PC-9 (cell line): ENCODE measurements at regions not wholly inside any gene's neighbourhood (a gene's known extent, or its start where the extent isn't known, plus 50 kb on each side); places are given as distances from the start of the nearest gene placed in this dataset.

Experiments
- BruUV-seq: library from RNA; stranded (reverse); fragments of 400-500 nt; replicated peaks from 2 replicates; lab custom pipeline; 2021; lab: Mats Ljungman, UMichigan
- CTCF ChIA-PET: fragments of 300-600 bp; sonication (Branson Sonifier 250); formaldehyde crosslinking; loops from one replicate; lab custom pipeline; 2022; ENCODE audit warnings: antibody characterized with exemption; lab: Charles Lee
- POLR2A ChIA-PET: fragments of 300-600 bp; sonication (Branson Sonifier 250); formaldehyde crosslinking; loops from one replicate; lab custom pipeline; 2022; ENCODE audit warnings: antibody characterized with exemption; ENCODE audit not compliant: unreplicated experiment; lab: Charles Lee
- DNase-seq, 2 experiments: peaks; one replicate each; pipeline versions ENCODE4 v3.0.0 to v3.0.0-alpha.2; 2015 to 2022; ENCODE audit warnings: mixed read lengths in 1 of 2
- H2AFZ ChIP-seq: fragments of 200-600 bp; sonication (generic); 2 replicates; pipeline ENCODE4 v1.8.1; 2017; ENCODE audit warnings: antibody characterized with exemption
- H3F3A ChIP-seq: fragments of 200-600 bp; sonication (generic); 2 replicates; pipeline ENCODE4 v1.8.1; 2017; ENCODE audit warnings: antibody characterized with exemption, mild to moderate bottlenecking, low read depth; ENCODE audit not compliant: insufficient read depth
- H3K27ac ChIP-seq: fragments of 200-600 bp; sonication (generic); 2 replicates; pipeline ENCODE4 v1.6.1; 2016; ENCODE audit warnings: mixed run types
- H3K27me3 ChIP-seq: fragments of 200-600 bp; sonication (generic); 2 replicates; pipeline ENCODE4 v1.6.1; 2016; ENCODE audit warnings: low read depth, mixed run types; ENCODE audit not compliant: insufficient read depth
- H3K36me3 ChIP-seq: fragments of 200-600 bp; sonication (generic); 2 replicates; pipeline ENCODE4 v1.6.1; 2016; ENCODE audit warnings: low read depth, mixed run types
- H3K4me1 ChIP-seq: fragments of 200-600 bp; sonication (generic); replicated peaks from 2 replicates; pipeline ENCODE4 v1.6.1; 2016; ENCODE audit warnings: mixed run types; ENCODE audit not compliant: insufficient read depth
- H3K4me2 ChIP-seq: fragments of 200-600 bp; sonication (generic); 2 replicates; pipeline ENCODE4 v1.6.1; 2017; ENCODE audit warnings: mixed run types
- H3K4me3 ChIP-seq: fragments of 200-600 bp; sonication (generic); 2 replicates; pipeline ENCODE4 v1.6.1; 2016; ENCODE audit warnings: mixed run types
- H3K79me2 ChIP-seq: fragments of 200-600 bp; sonication (generic); 2 replicates; pipeline ENCODE4 v1.6.1; 2017; ENCODE audit warnings: low read depth, mixed run types
- H3K9me2 ChIP-seq: fragments of 200-600 bp; sonication (generic); 2 replicates; pipeline ENCODE4 v1.8.1; 2017; ENCODE audit warnings: mild to moderate bottlenecking; ENCODE audit not compliant: insufficient read depth
- H3K9me3 ChIP-seq: fragments of 200-600 bp; sonication (generic); 2 replicates; pipeline ENCODE4 v1.8.1; 2016; ENCODE audit warnings: low read depth; ENCODE audit not compliant: insufficient read depth
- H4K20me1 ChIP-seq: fragments of 200-600 bp; sonication (generic); 2 replicates; pipeline ENCODE4 v1.8.1; 2017; ENCODE audit not compliant: insufficient read depth
- EZH2 ChIP-seq: fragments of 200-600 bp; sonication (generic); IDR thresholded peaks from 2 replicates; pipeline ENCODE4 v1.8.0; 2017; ENCODE audit warnings: antibody characterized with exemption, low read depth
- intact Hi-C: fragments of 100-400 bp; cut with micrococcal nuclease; formaldehyde crosslinking; loops from one replicate; pipeline ENCODE4 v1.10.0; 2022; ENCODE audit not compliant: unreplicated experiment
- TF ChIP-seq, protein P1 (sequence below): fragments of 200-600 bp; sonication (generic); conservative IDR thresholded peaks from 2 replicates; pipeline ENCODE4 v1.6.1; 2017; ENCODE audit warnings: mixed run types, antibody characterized with exemption, mild to moderate bottlenecking, moderate library complexity

DNA sequence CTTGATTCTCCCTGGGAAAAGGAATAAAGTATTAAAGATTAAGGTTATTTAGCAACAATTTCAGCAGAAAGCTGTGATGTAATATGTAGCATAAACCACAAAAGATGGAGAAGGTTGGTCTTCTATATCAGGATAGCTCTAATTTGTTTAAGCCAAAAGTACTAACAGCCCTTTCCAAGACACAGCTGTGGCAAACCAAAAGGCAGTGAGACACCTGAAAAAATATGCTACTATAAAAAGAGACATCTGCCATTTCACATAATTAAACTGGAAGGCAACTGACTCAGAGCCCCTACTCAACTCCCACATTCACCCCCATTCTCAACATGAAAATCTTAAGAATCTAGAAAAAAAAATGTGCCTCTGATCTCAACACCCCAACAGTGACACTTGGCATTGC is 390.2 kb upstream of the PRICKLE1 start:
- Histone ChIP-seq H3K9me2 (no peaks in the 10 kb centered on the region), H3K4me2 (no peak overlapping the region), H4K20me1 (no peaks in the 10 kb centered on the region), H2AFZ (no peak overlapping the region), H3K27me3 (no peaks in the 10 kb centered on the region), H3F3A (no peaks in the 10 kb centered on the region), H3K27ac (no peak overlapping the region), H3K4me3 (no peak overlapping the region), H3K79me2 (no peaks in the 10 kb centered on the region), H3K36me3 (no peaks in the 10 kb centered on the region), H3K4me1 (no peaks in the 10 kb centered on the region), H3K9me3 (no peaks in the 10 kb centered on the region; the same call in 1 of the 2 replicates)
- ChIA-PET CTCF (no interaction called here), POLR2A (no interaction called here)
- DNase-seq: no peak
- BruUV-seq: no TSS peak
- no peak for TF ChIP-seq EZH2
- TF ChIP-seq, protein P1, sequence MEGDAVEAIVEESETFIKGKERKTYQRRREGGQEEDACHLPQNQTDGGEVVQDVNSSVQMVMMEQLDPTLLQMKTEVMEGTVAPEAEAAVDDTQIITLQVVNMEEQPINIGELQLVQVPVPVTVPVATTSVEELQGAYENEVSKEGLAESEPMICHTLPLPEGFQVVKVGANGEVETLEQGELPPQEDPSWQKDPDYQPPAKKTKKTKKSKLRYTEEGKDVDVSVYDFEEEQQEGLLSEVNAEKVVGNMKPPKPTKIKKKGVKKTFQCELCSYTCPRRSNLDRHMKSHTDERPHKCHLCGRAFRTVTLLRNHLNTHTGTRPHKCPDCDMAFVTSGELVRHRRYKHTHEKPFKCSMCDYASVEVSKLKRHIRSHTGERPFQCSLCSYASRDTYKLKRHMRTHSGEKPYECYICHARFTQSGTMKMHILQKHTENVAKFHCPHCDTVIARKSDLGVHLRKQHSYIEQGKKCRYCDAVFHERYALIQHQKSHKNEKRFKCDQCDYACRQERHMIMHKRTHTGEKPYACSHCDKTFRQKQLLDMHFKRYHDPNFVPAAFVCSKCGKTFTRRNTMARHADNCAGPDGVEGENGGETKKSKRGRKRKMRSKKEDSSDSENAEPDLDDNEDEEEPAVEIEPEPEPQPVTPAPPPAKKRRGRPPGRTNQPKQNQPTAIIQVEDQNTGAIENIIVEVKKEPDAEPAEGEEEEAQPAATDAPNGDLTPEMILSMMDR: no peak
- intact Hi-C loops: no loop called here

DNA sequence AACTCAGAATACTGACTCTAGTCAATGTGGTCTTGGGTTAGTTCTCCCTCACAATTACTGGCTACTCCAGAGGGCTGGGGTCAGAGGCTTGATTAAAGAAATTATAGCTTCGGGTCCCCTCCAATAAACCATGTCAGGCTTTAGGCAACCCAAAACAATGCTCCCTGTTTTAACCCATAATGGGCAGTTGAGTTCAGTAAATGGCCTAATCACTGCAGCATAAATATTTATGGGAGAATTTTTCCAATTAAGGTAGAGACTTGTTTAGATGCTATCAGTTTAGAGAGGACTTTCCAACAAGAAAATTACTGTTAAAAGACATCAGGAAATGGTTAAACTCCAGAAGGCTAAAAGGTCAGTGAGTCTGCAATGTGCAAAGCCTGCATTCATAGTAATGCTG is 389.2 kb upstream of the PRICKLE1 start:
- no peak overlapping the region for H2AFZ ChIP-seq
- H3K4me2 ChIP-seq: no peak overlapping the region
- H3K27ac ChIP-seq: no peak overlapping the region
- no TSS peak for BruUV-seq
- no peak for DNase-seq
- no peaks in the 10 kb centered on the region for H3F3A ChIP-seq
- no peaks in the 10 kb centered on the region; the same call in 1 of the 2 replicates for H3K9me3 ChIP-seq
- H3K27me3 ChIP-seq: no peaks in the 10 kb centered on the region
- H3K79me2 ChIP-seq: no peaks in the 10 kb centered on the region
- TF ChIP-seq, protein P1: no peak
- no peak for TF ChIP-seq EZH2
- H3K4me1 ChIP-seq: no peaks in the 10 kb centered on the region
- no peak overlapping the region for H3K4me3 ChIP-seq
- H4K20me1 ChIP-seq: no peaks in the 10 kb centered on the region
- H3K9me2 ChIP-seq: no peaks in the 10 kb centered on the region
- no peaks in the 10 kb centered on the region for H3K36me3 ChIP-seq
- intact Hi-C loops: no loop called here
- CTCF ChIA-PET: no interaction called here
- POLR2A ChIA-PET: no interaction called here

DNA sequence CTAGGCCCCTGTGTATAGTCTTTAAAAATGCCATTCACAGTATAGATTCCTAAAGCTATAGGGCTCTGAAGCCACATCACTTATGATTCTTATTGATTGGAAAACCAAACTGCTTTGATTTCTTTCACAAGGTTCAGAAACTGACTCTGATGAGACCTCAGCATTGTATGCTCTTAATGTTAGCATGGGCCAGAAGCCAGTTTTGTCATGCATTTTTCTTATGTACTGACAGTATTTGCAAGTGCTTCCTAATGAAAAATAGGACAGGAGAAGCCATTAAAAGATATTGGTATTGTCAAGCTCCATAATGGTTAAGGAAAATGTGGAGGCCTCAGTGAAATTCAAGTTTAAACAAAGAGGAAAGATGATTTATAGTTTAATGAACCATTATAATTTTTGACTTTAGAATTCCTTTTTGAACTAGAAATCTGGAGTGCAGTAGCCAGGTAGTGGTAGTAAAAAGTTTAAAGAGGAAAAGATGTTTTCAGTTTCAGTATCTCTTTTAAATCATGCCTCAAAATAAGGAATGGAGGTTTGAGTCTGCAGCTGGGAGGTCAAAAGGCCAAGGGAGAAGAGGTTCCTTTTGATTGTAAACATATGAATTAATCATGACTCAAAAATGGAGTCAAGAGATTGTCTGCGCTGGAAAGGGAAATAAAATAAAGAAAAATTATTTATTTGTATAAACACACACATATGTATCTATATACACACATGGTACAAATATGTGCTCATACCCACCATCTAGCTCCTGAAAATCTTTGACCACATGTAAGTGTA is 388.1 kb upstream of the PRICKLE1 start:
- no peaks in the 10 kb centered on the region for H3K36me3 ChIP-seq
- intact Hi-C loops: no loop called here
- no peaks in the 10 kb centered on the region; the same call in 1 of the 2 replicates for H3K9me3 ChIP-seq
- DNase-seq: no peak
- H2AFZ ChIP-seq: no peak overlapping the region
- H3K27me3 ChIP-seq: no peaks in the 10 kb centered on the region
- no peak overlapping the region for H3K27ac ChIP-seq
- no peaks in the 10 kb centered on the region for H3K9me2 ChIP-seq
- no TSS peak for BruUV-seq
- H3K4me2 ChIP-seq: no peak overlapping the region
- no peak for TF ChIP-seq EZH2
- TF ChIP-seq, protein P1: no peak
- ChIA-PET POLR2A (no interaction called here), CTCF (no interaction called here)
- no peaks in the 10 kb centered on the region for H3K79me2 ChIP-seq
- H3K4me1 ChIP-seq: no peaks in the 10 kb centered on the region
- no peaks in the 10 kb centered on the region for H3F3A ChIP-seq
- H3K4me3 ChIP-seq: no peak overlapping the region
- no peaks in the 10 kb centered on the region for H4K20me1 ChIP-seq
